Heart right ventricle (tissue), 16 donors: ENCODE measurements at regions not wholly inside any gene's neighbourhood (a gene's known extent, or its start where the extent isn't known, plus 50 kb on each side); places are given as distances from the start of the nearest gene placed in this dataset.
A peak's percentile ranks its signal among the peaks of the same experiment; 100 is the strongest.

Source experiments
- ATAC-seq, 8 donors: fragments of 200-7000 bp; cut with Tn5 transposase; one replicate each; pipeline ENCODE4 v1.9.1; 2020; ENCODE audit warnings: mild to moderate bottlenecking in 8 of 8, moderate library complexity in 8 of 8, moderate number of reproducible peaks in 1 of 8
- DNase-seq, 2 donors: peaks; one replicate each; pipeline ENCODE4 v3.0.0-alpha.2; 2020
- H3K27ac ChIP-seq, 10 donors: fragments of 200-600 bp; sonication (generic) in 2 of 10; one replicate each; pipeline versions ENCODE4 v1.5.0 to v1.8.0; 2020 to 2022; ENCODE audit warnings: mild to moderate bottlenecking in 3 of 10
- H3K27me3 ChIP-seq, 7 donors: fragments of 200-600 bp; one replicate each; pipeline ENCODE4 v1.8.0; 2021 to 2022; ENCODE audit warnings: mild to moderate bottlenecking in 2 of 7
- H3K36me3 ChIP-seq, 9 donors: fragments of 200-600 bp; sonication (generic) in 1 of 9; one replicate each; pipeline versions ENCODE4 v1.5.0 to v1.8.0; 2020 to 2022; ENCODE audit warnings: mild to moderate bottlenecking in 2 of 9
- H3K4me1 ChIP-seq, 9 donors: fragments of 200-600 bp; sonication (generic) in 1 of 9; one replicate each; pipeline versions ENCODE4 v1.5.0 to v1.8.0; 2020 to 2022; ENCODE audit warnings: mild to moderate bottlenecking in 4 of 9
- H3K4me3 ChIP-seq, 10 donors: fragments of 200-600 bp; sonication (generic) in 2 of 10; one replicate each; pipeline versions ENCODE4 v1.5.0 to v1.8.0; 2020 to 2022; ENCODE audit warnings: mild to moderate bottlenecking in 7 of 10, moderate library complexity in 2 of 10
- H3K9me3 ChIP-seq, 11 donors: fragments of 200-600 bp in 10 of 11; sonication (generic) in 2 of 11; one replicate each; pipeline versions ENCODE4 v1.5.0 to v1.8.0; 2013 to 2022; ENCODE audit warnings: mild to moderate bottlenecking in 2 of 11, control low read depth in 1 of 11, moderate library complexity in 1 of 11
- CTCF ChIP-seq, 9 donors: fragments of 200-600 bp; sonication (generic) in 2 of 9; IDR thresholded peaks; one replicate each; pipeline versions ENCODE4 v1.5.0 to v1.8.0; 2021 to 2022; ENCODE audit warnings: antibody characterized with exemption in 9 of 9, mild to moderate bottlenecking in 5 of 9, moderate library complexity in 1 of 9
- WGBS, 2 donors: extraction: QIAGEN DNeasy Blood & Tissue Kit; methylation state at CpG; one replicate each; pipeline ENCODE4 v1.1.7; 2013; ENCODE audit warnings: inconsistent platforms in 1 of 2; 5-methylcytosine and 5-hydroxymethylcytosine counted together
- intact Hi-C, 10 donors: fragments of 100-400 bp; cut with DNase I; formaldehyde crosslinking; loops; one replicate each; pipeline versions ENCODE4 v1.11.1 to v1.14.2; 2022
- donor health status: Arrhythmogenic right ventricular cardiomyopathy.
- donor health status: ischemic (EF 13 %, LVEDD 7.1; RV severe dilation, severe dysfunction).
- donor health status: healthy with polysubstance abuse.
- donor health status: DM: no; HTN: yes; CAD: no.
- donor health status: DM: no; HTN: no; CAD: no.
- donor health status: ischemic (EF 25% LVEDD 6.9; RV normal size, moderate dysfunction).
- donor health status: ischemic (EF 25% LVEDD 5.7; RV mildly dilated, moderate dysfunction).
- donor health status: healthy.
- donor health status: DM: yes; HTN: yes; CAD: no.
- donor health status: Ischemic cardiomyopathy.
- donor health status: ischemic (EF 35%, LVEDD 5.7; RV mildly dilated, moderate dysfunction).
- donor health status: nonischemic (EF 11% LVEDD 7.7; RV severe dilation, severe dysfunction).
- donor health status: DM: yes; HTN: yes; CAD: no.
- donor health status: PGD.
- donor health status: ischemic (EF 29% LVEDD 5.4; RV normal size, mild dysfunction).
- donor health status: nonischemic (EF 23%, LVEDD 6.1; RV moderate dilation, normal function).

GRCh38 chr6:169933251-169933821, 181.9 kb downstream of the ERMARD start:
- peaks cover 0 to 27% (median 12%) of the 10 kb centered on the region in 7 donors for H3K27me3 ChIP-seq
- no peak overlapping the region for H3K27ac ChIP-seq
- TF ChIP-seq CTCF (IDR thresholded peaks at IDR 0.05) = no peak
- ATAC-seq (no peak), DNase-seq (no peak)
- H3K4me1 ChIP-seq = peaks cover 0 to 20% (median 8%) of the 10 kb centered on the region in 9 donors
- intact Hi-C loops = loop anchor here in 2 of 10 donors (10.0 kb wide), 1 partner anchor 99 kb away; no protein-coding TSS in a partner anchor
- no peak overlapping the region for H3K4me3 ChIP-seq
- H3K9me3 ChIP-seq = no peaks in the 10 kb centered on the region
- no peaks in the 10 kb centered on the region for H3K36me3 ChIP-seq
- WGBS, 2 donors = 86 to 90% methylated on average over 17 of the region's 17 CpGs

GRCh38 chr6:169932491-169932890, 181.1 kb downstream of the ERMARD start:
- Histone ChIP-seq H3K4me3 (no peak overlapping the region), H3K4me1 (peaks cover 0 to 20% (median 8%) of the 10 kb centered on the region in 9 donors), H3K27ac (no peak overlapping the region), H3K9me3 (no peaks in the 10 kb centered on the region), H3K27me3 (peaks cover 0 to 18% (median 9%) of the 10 kb centered on the region in 7 donors), H3K36me3 (no peaks in the 10 kb centered on the region)
- 81 to 84% methylated on average over 22 of the region's 22 CpGs for WGBS, 2 donors
- no peak for ATAC-seq
- no peak for DNase-seq
- intact Hi-C loops = loop anchor here in 2 of 10 donors (10.0 kb wide), 1 partner anchor 98 kb away; no protein-coding TSS in a partner anchor
- TF ChIP-seq CTCF (IDR thresholded peaks at IDR 0.05) = no peak

- no peaks in the 10 kb centered on the region for H3K9me3 ChIP-seq
- no peak for TF ChIP-seq CTCF (IDR thresholded peaks at IDR 0.05)
- ATAC-seq (no peak), DNase-seq (no peak)
- intact Hi-C loops = loop anchor here in 2 of 10 donors (10.0 kb wide), 1 partner anchor 96 kb away; no protein-coding TSS in a partner anchor
- no peak overlapping the region for H3K27ac ChIP-seq
- WGBS, 2 donors = 77 to 81% methylated on average over 11 of the region's 11 CpGs
- no peak overlapping the region for H3K4me3 ChIP-seq
- peaks cover 0 to 20% (median 8%) of the 10 kb centered on the region in 9 donors for H3K4me1 ChIP-seq
- H3K27me3 ChIP-seq = peaks cover 0 to 7% (median 0%) of the 10 kb centered on the region in 7 donors
- H3K36me3 ChIP-seq = no peaks in the 10 kb centered on the region
Observed at GRCh38 chr6:169931261-169931660, 179.8 kb downstream of the ERMARD start.

- DNase-seq (no peak), ATAC-seq (no peak)
- no peak overlapping the region for H3K4me3 ChIP-seq
- intact Hi-C loops = loop anchor here in 2 of 10 donors (10.0 kb wide), 1 partner anchor 96 kb away; no protein-coding TSS in a partner anchor
- no peaks in the 10 kb centered on the region for H3K9me3 ChIP-seq
- peak in 3 of 9 donors; percentile 12 to 19 (median 12) for TF ChIP-seq CTCF (IDR thresholded peaks at IDR 0.05)
- H3K36me3 ChIP-seq = no peaks in the 10 kb centered on the region
- H3K4me1 ChIP-seq = peaks cover 0 to 20% (median 8%) of the 10 kb centered on the region in 9 donors
- H3K27ac ChIP-seq = no peak overlapping the region
- WGBS, 2 donors = 86 to 91% methylated on average over 6 of the region's 6 CpGs
- H3K27me3 ChIP-seq = peaks cover 0 to 3% (median 0%) of the 10 kb centered on the region in 7 donors
Observed at GRCh38 chr6:169930799-169931198, 179.4 kb downstream of the ERMARD start.
